MCF 10A (cell line): ENCODE measurements at regions not wholly inside any gene's neighbourhood (a gene's known extent, or its start where the extent isn't known, plus 50 kb on each side); places are given as distances from the start of the nearest gene placed in this dataset.

Experiments
- BruUV-seq: library from RNA; stranded (reverse); fragments of 400-500 nt; replicated peaks from 2 replicates; lab custom pipeline; 2021; lab: Mats Ljungman, UMichigan
- CTCF ChIA-PET: fragments of 300-600 bp; sonication (Branson Sonifier 250); formaldehyde crosslinking; extraction: SDS; loops from one replicate; lab custom pipeline; 2021; ENCODE audit warnings: antibody characterized with exemption, inconsistent platforms; lab: Yijun Ruan, JAX
- POLR2A ChIA-PET: fragments of 300-600, 350-650 bp; sonication (Branson Sonifier 250); formaldehyde crosslinking; extraction: SDS; loops from one replicate; lab custom pipeline; 2020; ENCODE audit warnings: antibody characterized with exemption, inconsistent platforms; lab: Yijun Ruan, JAX
- DNase-seq: peaks from one replicate; pipeline ENCODE4 v3.0.0-alpha.2; 2018; ENCODE audit not compliant: unreplicated experiment
- H3K27ac Mint-ChIP-seq: one replicate; pipeline ENCODE4 v1.8.0; 2022; ENCODE audit warnings: mild to moderate bottlenecking, low read depth, mixed read lengths; ENCODE audit not compliant: unreplicated experiment
- H3K27me3 Mint-ChIP-seq: one replicate; pipeline ENCODE4 v1.8.0; 2022; ENCODE audit warnings: mixed read lengths; ENCODE audit not compliant: insufficient read depth, unreplicated experiment
- H3K36me3 Mint-ChIP-seq: one replicate; pipeline ENCODE4 v1.8.0; 2022; ENCODE audit warnings: mild to moderate bottlenecking, moderate library complexity, mixed read lengths; ENCODE audit not compliant: insufficient read depth, unreplicated experiment
- H3K4me1 Mint-ChIP-seq: one replicate; pipeline ENCODE4 v1.8.0; 2022; ENCODE audit warnings: mixed read lengths; ENCODE audit not compliant: insufficient read depth, unreplicated experiment
- H3K4me3 Mint-ChIP-seq: one replicate; pipeline ENCODE4 v1.8.0; 2022; ENCODE audit warnings: mild to moderate bottlenecking, moderate library complexity, mixed read lengths; ENCODE audit not compliant: unreplicated experiment
- H3K9me3 Mint-ChIP-seq: one replicate; pipeline ENCODE4 v1.8.0; 2022; ENCODE audit warnings: mixed read lengths; ENCODE audit not compliant: unreplicated experiment
- CTCF ChIP-seq: fragments of 200-600 bp; IDR thresholded peaks from one replicate; pipeline ENCODE4 v1.8.0; 2022; ENCODE audit warnings: antibody characterized with exemption, mild to moderate bottlenecking; ENCODE audit not compliant: unreplicated experiment
- intact Hi-C: fragments of 100-400 bp; cut with micrococcal nuclease; formaldehyde crosslinking; loops from 2 replicates; pipeline ENCODE4 v1.14.1; 2022

DNA sequence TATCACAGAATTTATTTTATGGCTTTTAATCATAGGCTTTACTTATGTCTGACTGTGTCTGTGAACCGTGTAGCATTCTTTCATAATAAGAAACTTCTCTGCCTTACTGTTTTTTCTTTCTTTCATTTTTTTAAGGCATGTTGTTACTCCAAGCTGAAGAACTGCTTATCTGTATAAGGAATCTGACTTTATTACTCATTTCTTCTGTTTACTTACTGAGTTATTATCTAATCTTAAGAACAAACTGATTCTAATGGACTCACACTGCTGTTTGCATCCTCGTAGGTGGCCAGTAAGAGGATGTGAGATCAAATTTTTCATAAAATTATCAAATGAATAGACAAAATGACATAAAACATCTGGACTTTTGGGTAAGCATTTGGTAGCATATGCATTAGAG is 54.7 kb upstream of the DNAJC1 start:
- no peak for TF ChIP-seq CTCF
- H3K9me3 Mint-ChIP-seq: peaks cover 7% of the 10 kb centered on the region
- CTCF ChIA-PET: no interaction called here
- POLR2A ChIA-PET: no interaction called here
- H3K27me3 Mint-ChIP-seq: no peaks in the 10 kb centered on the region
- H3K4me1 Mint-ChIP-seq: peaks cover 5% of the 10 kb centered on the region
- no TSS peak for BruUV-seq
- H3K27ac Mint-ChIP-seq: no peak overlapping the region
- no peaks in the 10 kb centered on the region for H3K36me3 Mint-ChIP-seq
- no peak overlapping the region for H3K4me3 Mint-ChIP-seq
- intact Hi-C loops: no loop called here
- no peak for DNase-seq

DNA sequence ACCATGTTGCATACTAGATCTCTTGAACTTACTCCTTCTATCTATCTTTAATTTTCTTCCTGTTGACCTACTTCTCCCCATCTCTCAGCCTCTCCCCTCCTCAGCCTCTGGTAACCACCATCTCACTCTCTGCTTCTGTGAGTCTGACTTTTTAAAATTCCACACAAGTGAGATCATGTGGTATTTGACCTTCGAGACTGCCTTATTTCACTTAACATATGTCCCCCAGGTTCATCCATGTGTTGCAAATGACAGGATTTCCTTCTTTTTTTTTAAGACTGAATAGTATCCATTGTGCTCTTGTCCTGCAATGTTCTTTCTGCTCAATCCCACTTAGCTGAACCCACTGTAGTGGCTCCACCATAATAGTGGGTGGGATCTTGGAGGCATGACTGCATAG is 51.4 kb upstream of the DNAJC1 start:
- DNase-seq: no peak
- BruUV-seq: no TSS peak
- intact Hi-C loops: no loop called here
- Mint-ChIP-seq H3K9me3 (no peaks in the 10 kb centered on the region), H3K27ac (no peak overlapping the region), H3K4me1 (peaks cover 5% of the 10 kb centered on the region), H3K27me3 (no peaks in the 10 kb centered on the region), H3K36me3 (no peaks in the 10 kb centered on the region), H3K4me3 (no peak overlapping the region)
- ChIA-PET CTCF (no interaction called here), POLR2A (no interaction called here)
- TF ChIP-seq CTCF: no peak
